Middle frontal gyrus (tissue), 1 donor: ENCODE measurements at regions not wholly inside any gene's neighbourhood (a gene's known extent, or its start where the extent isn't known, plus 50 kb on each side); places are given as distances from the start of the nearest gene placed in this dataset.

Experiments
- DNase-seq: peaks from one replicate; pipeline ENCODE4 v3.0.0-alpha.2; 2015; ENCODE audit warnings: low spot score; ENCODE audit errors: extremely low spot score

DNA sequence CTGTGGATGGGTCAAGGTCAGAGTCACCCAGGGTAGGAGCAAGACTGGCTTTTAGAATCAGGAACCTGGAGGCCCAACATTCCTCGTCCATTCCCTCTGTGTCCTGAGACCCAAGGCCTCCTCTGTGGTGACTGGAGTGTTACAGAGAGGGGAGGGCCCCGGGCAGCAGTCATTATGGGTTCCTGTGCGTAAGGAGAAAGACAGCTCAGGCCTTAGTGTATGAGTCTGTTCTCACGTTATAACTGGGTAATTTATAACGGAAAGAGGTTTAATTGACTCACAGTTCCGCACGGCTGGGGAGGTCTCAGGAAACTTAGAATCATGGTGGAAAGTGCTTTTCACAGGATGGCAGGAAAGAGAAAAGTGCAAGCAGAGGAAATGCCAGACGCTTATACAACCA is 422.3 kb downstream of the TCERG1L start:
- DNase-seq: no peak

DNA sequence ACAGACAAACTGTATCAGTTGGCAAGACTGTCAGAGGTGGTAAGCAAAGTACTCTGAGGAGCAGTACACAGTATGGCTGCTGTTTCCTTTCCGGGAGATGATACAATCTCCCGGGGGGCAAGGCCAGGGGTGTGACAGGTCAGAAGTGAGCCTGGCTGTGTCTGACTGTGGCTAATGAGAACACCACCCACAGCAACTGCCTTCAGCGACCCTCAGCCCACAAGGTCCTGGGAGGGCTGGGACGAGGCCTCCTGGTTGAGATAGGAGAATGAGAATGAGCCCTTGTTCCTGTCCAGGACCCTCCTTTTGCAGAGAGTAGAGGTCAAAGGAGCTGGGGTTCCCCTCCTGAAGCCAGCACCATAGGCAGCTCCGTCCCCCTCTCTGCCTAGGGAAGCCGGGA is 421.7 kb downstream of the TCERG1L start:
- no peak for DNase-seq

DNA sequence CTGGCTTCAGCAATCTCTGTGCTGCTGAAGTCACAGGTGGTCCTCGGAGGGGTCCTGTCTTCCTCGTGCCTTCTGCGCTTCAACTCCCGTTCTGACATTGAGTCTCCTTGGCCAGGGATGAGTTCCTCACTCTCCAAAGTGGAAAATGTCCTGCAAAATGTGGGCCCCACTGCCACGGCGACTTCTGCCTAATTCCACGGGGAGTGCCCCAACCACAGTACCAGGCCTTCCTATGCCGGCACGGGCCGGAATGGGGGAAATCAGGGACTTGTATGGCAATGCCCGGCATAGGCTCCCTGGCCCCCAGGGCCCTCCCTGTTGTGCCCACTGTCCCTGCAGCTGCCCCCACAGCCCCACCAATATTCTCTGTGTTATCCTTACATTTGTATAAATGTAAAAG is 420.5 kb downstream of the TCERG1L start:
- DNase-seq: no peak

DNA sequence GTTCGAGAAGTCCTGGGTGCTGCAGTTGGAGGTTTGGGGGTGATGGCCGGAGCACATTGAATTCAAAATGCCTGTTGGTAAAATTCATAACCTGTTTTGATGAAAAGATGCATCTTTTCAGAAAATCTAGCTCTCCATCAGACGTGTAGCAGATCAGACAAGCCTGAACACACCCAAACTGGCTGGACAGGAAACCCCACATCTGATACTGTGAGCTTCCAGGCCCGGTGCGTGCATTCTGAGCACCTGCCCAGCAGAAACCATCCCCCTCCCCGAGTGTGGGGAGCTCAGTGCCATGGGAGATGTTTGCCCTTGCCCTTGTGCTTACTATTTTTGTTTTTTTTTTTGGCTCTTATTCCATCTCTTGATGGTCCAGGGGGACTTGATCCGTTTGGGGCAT is 417.1 kb downstream of the TCERG1L start:
- no peak for DNase-seq

DNA sequence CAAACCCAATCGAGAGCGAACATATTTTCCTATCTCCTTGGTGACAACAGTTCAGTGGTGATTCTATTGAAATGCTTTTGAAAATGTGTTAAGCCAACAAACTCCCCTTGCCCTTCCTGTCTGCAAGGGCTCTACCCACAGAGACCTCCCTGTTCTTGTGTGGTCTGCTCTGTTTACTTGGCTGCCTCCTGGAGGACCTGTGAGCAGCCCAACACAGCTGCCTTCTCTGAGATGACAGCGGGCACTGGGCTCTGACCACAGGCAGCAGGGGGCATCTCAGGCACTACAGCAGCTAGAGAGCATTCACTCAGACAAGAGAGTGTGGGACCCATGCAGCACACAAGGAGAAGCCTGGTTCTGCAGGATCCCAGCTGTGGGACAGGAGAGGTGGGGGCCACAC is 416.4 kb downstream of the TCERG1L start:
- DNase-seq: no peak

DNA sequence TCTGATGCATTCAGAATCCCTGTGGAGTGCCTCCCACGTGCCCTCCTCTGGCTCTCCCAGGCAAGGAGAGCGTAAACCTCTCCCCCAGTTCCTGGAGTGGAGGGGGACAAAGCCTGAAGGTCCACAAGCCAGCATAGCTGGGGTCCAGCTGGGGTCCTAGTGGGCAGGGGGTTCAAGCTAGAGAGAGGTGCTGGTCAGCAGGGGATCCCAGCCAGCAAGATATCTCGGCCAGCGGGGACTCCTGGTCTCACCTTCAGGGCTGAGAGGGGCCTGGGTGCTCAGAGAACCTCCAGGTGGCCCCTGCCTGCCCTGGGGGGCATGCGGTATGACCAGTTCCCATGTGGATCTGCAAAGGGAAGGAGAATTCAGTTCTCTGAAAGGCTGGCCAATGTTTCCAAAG is 413.7 kb downstream of the TCERG1L start:
- no peak for DNase-seq

DNA sequence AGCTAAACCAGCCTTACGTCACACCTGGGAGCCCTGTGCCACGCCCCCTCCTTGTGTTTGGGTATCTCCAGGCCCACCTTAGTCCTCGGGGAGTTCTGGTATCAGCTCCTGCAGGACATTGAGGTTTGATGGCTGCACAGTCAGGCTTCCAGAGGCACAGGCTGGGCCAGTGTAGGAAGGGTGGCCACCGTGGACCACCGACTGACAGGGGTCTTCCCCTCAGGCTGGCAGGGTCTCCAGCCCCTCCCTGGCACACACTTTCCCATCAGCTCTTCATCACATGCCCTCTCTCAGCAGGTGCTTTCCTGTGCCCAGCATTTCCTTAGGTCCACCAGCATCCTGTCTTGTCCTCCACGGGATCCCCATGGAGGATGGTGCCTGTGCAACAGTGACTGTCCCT is 413.1 kb downstream of the TCERG1L start:
- DNase-seq: no peak

DNA sequence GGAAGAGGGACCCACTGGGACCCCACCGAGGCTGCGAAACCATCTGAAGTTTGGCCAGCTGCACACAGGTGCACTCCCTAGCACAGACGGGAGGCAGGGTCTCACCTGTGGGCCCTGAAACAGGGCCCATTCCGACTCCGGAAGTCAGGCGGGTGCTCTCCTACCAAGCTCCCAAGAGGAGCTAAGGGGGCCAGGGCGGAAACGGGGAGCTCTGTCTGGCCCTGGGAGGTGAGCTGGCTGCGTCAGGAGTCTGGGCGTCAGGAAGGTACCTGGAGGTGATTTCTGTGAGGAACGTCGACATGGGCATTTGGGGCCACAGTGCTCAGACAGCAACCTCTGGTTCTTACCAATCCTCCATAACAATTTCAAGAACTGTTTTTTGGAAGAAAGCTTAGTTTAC is 411.7 kb downstream of the TCERG1L start:
- DNase-seq: no peak

DNA sequence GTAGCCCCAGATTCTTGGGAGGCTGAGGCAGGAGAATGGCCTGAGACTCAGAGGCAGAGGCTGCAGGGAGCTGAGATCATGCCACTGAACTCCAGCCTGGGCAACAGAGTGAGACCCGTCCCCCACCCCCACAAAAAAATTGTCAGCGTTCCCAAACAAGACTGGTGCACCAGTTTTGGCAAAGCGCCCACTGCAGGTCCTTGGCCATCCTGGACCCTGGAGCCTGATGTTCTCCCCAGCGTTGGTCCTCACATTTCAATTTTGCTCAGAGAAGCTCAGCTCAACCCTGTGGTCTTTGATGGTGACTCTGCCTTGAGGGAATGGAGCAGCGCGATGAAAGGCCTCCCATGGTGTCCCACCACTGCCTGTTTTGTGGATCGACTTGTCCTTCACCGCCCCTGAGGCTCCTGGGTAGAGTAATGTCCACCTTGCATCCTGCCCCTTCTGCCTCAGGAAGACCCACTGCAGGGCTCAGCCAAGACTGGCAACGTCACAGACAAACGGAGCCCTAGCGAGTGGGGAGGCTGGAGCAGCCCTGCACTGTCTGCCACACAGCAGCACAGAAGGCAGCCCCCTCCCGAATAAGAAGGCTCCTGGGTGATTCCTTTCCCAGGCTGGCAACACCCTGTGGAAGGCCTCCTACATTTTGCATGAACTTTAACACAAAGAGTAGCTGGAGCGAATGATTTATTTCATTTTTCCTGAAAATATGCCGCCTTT is 410.9 kb downstream of the TCERG1L start:
- no peak for DNase-seq

DNA sequence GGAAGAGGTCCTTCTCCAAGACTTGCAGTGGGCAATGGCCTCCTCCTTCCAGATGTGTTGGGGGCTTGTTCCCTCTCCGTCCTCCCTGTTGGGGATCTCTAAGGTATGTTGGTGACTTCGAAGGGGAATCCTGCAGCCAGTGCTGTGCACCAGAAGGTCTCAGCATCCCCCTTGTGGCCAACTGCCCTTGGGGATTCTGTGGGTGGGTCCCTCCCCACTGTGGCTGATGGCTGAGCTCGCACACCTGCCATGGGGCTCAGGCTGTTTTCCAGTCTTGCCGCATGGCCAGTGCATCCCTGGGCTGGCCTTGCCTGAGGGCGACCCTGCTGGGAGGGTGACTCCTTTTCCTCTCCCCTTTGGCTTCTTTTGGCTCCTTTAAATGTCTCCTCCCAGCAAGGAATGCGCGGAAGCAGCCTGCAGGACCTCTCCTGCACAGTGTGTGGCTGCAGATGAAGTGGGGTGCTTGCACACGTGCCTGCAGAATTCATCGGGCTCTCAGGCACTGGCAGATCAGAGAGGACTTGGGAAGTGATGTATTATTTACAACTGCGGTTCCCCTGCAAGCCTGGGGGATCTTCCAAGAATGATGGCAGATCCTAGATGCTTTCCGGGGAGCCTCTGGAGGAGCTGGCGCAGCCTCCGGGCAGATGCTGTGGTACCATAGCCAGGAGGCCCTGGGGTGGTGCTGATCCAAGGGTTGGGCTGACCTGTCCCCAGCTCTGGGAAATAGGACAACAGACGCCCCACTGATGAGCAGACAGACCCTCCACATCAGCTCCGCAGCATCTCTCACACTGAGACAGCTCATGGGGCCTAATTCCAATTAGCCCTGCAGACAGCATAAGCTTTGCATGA is 410.0 kb downstream of the TCERG1L start:
- no peak for DNase-seq

DNA sequence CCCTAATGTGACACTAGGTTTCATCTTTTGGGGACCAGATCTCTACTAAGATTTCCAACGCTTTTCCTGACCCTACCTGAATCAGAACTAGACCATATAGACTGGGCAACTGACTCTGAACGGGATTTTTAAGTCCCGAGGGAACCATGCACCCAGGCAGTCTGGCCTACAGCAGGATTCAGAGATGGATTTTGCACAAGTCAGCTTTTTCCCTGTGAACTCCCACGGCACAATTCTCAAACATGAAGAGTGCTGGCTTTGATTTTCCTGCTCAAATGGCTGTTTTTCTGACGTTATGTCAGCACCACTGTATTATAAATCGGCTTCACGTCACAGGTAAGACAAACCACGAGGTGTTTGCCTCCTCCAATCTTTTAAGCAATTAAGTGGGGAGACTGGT is 409.1 kb downstream of the TCERG1L start:
- DNase-seq: no peak

DNA sequence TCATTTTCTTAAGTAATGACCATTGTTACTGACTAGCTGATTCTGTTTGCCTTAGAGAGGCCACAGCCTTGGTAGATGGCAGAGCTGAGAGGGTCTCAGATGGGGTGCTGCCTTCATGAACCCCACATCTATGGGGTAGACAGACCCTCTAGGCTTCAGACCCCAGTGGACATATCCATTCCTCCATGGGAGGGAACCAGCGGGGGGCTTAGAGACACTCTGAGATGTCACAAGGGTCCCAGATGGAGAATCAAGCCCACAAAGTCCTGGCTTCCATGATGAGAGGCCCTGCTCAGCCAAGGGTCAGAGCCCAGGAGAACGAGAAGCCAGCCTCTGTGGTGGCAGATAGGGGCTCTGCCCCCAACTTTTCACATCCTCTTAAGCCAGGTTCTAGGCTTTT is 408.6 kb downstream of the TCERG1L start:
- DNase-seq: no peak

DNA sequence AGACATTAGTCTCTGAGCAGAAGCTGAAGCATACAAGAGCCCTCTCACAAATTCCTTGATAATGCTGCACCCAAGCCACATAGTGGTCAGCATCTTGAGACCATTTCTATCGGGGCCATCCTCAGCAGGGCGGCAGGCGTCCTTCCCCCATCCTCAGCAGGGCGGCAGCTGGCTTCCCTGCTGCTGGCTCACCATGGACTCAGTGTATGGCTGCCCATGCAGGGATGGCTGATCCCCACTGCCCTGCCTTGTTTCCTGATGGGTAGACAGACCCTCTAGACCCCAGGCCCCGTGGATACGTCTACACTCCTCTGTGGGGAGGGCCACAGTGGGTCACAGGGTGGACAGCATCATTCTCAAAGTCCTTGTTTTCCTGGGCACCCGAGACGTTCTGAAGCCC is 406.8 kb downstream of the TCERG1L start:
- DNase-seq: no peak

DNA sequence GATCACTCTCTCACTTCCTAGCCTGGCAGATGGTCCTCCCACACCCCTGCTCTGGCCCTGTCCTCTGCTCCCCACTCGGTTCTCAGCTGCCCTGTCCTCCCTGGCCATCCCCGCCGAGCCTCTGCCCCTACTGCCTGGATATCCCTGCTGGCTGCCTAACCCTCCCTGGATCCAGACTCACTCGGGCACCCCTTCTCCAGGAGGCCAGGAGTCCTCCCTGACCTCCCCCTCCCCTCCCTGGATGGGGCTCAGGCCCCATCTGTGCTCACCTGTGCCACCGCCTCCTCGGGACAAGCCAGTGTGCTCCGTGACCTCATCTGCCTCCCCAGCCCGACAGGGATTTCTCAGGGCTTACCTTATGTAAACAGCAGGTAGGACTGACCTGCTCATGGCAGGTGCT is 406.1 kb downstream of the TCERG1L start:
- no peak for DNase-seq

DNA sequence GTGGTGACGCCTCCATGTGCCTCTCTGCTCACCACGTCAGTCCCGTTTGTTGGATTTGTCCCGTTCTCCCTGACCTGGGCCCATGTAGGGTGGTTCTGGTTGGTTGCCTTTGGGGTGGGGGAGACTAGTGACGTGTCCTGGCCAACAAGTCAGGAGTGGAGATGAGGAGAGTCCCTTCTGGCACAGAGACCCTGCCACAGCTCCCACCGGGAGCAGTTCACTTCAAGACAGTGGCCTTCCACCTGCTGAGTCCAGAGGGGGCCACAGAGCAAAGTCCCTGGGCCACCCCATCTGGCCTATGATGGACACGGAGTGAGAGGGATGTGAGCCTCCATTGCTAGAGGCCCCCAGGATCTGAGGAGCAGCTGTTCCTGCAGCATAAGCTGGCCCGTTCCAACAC is 405.6 kb downstream of the TCERG1L start:
- no peak for DNase-seq

DNA sequence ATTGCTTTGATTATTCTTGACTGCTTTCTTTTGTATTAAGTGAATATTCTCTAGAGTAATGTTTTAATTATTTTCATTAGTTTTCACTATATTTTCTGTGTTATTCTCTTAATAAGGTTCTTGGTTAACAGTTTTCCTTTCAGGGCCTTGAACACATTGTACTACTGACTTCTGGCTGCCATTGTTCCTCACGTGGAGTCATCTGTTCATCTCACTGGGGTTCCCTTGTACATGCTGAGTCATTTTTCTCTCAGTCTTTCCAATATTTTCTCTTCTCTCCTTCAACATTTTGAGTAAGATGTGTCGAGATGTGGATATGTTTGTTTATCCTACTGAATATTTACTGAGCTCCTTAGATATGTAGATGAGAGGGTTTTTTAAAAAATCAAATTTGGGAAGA is 400.7 kb downstream of the TCERG1L start:
- DNase-seq: no peak

DNA sequence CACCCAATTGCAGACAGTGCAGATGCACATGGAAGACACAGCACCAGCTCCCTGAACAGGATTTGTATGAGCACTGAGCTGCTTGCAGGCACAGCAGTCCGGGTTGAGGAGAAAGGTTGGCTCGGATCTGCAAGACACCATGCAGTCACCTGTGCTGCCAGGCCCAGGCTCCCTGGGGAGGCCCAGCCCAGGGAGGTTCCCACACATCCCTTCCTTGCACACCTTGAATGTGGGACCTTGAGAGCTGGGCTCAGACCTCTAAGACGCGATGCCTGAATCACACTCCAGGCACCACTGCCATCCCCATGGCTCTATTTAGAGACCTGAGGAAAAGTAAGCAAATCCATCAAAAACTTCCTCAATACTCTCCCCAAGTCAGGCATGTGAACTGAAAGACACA is 397.7 kb downstream of the TCERG1L start:
- DNase-seq: no peak

DNA sequence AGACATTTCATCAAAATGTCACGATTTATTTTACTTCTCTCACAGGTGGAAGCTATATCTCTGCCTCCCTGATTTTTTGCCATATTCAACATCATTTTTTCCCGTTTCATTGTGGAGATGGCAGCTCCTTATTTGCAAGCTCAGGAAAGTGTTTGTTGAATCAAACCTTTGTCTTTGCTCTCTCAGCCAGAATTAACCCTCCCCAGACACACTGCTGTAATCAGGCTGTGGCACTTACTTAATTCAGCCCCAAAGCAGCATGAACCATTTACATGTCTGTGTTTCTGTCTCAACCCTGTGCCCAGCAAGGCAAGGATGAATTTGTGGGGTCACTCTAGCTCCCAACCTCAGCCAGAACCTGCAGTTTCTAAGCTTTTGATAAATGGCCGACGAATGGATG is 397.2 kb downstream of the TCERG1L start:
- DNase-seq: no peak

DNA sequence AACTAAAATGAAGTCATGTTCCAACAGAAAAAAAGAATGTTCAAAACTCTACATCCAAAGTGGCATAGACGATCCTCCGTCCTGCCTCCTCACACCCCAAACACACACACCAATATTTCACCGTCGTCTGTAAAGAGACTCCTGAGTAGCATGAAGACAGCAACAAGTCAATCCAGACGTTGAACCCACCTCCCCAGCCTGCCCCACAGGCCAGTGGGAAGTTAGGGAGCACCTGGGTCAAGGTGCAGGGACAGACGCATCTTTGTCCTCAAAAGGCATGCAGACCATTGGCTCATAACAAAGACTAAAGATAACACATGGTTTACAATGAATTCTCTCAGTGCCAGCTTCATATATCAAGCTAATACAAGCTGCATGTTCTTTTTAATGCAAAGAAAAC is 396.5 kb downstream of the TCERG1L start:
- DNase-seq: no peak

DNA sequence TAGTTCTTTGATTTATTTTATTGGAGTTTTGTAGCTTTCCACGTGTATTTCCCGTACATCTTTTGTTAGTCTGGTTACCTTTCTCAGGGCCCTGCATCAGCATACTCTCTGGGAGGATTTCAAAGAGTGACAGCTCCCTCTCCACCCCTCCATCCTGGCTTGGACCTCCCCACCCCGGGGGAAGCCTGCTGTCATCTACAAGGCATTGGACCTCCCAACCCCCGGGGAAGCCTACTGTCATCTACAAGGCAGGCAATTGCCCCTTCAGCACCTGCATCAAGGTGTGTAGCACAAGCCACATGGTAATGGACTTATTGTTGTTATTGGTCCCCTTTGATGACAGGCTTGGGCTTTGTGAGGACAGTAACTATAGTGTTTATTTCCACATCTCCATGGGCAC is 390.1 kb downstream of the TCERG1L start:
- no peak for DNase-seq

DNA sequence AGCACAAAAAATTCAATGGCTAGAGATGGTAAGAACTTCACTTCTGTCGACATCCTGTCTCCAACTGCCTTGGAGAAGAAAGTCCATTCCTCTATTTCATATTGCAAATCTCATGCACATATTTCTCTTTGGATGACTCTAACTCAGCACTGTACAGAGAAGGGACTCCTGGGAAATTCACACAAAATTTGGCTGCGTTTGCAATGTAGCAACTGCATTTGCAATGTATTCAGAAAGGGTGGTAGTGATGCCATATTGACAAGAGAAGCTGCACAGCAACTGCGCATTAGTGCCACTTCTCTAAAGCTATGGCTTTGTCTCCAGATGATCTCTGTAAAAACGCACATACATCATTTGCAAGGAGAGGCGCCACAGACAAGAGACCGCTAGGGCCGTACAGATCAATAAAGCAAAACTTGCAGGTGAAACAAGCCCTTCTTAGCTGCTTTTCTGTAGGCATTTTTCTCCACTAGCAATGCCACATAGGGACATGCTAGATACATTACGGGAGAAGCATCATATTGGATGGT is 389.5 kb downstream of the TCERG1L start:
- DNase-seq: no peak

DNA sequence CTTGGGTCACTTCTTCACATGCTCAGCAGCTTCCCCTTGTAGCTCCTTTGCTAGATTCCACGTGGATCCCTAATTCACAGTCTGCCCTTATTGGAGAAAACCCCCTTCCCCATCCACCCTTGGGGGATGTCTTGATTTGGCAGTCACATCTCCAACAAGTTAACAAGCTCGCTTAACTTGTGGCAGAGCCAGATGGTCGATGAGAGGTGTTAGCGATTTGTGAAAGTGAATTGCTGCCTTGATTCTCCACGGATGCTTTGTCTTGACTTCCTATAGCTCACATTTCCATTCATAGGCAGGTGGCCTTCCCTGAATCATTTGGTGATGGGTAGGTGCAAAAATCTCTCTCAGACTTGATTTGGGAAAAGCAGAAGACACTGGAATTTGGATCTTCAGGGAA is 387.9 kb downstream of the TCERG1L start:
- DNase-seq: no peak
